Esophagus squamous epithelium (tissue), 4 donors: ENCODE measurements at regions not wholly inside any gene's neighbourhood (a gene's known extent, or its start where the extent isn't known, plus 50 kb on each side); places are given as distances from the start of the nearest gene placed in this dataset.

Source experiments
- CTCF ChIP-seq, 6 experiments: fragments of 450-650 bp in 4 of 6; fragments of 200-600 bp in 2 of 6; sonication (generic) in 2 of 6; IDR thresholded peaks; one replicate each; pipeline ENCODE4 v1.5.1; 2016 to 2019; ENCODE audit warnings: antibody characterized with exemption in 6 of 6, mild to moderate bottlenecking in 4 of 6, moderate library complexity in 4 of 6
- POLR2A ChIP-seq, 4 donors: fragments of 450-650 bp; IDR thresholded peaks; one replicate each; pipeline ENCODE4 v1.6.1; 2017; ENCODE audit warnings: antibody characterized with exemption in 4 of 4, mild to moderate bottlenecking in 4 of 4, moderate library complexity in 3 of 4

GRCh38 chr10:26944261-26944882 lies 83.6 kb upstream of the ABI1 start:
- TF ChIP-seq CTCF (IDR thresholded peaks at IDR 0.05) (no peak), POLR2A (IDR thresholded peaks at IDR 0.05) (no peak)
